ENCODE measurements at regions not wholly inside any gene's neighbourhood (a gene's known extent, or its start where the extent isn't known, plus 50 kb on each side); places are given as distances from the start of the nearest gene placed in this dataset.

DNA sequence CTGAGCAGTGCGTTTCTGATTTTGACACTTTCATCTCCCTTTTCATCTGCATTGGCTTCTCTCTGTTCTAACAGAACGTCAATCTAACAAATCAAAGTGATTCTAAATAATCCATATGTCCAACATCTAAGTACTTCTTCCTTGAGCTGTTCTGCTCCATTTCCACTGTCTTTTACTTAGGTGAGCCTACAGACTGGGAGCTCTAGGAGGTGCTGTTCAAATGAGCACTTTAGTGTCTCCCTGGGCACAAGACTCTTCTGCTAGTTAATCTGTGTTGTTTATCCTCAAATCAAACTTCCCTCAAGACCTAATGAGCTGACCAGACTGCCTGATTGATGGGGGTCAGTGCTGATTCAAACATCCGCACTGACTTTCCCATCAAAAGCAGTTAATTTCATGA is 408.1 kb downstream of the WDR72 start:
- H2AFZ ChIP-seq (ENCODE audit: low read depth, low read length), result no peak overlapping the region
- H3K4me3 ChIP-seq (ENCODE audit: low read length), result no peak overlapping the region
- no peaks in the 10 kb centered on the region for H3K9me3 ChIP-seq (ENCODE audit: insufficient read depth, low read length)
- H4K20me1 ChIP-seq (ENCODE audit: insufficient read depth, low read length), result no peaks in the 10 kb centered on the region
- H3K27ac ChIP-seq (ENCODE audit: low read length), result no peak overlapping the region
- H3K4me1 ChIP-seq (ENCODE audit: low read length), result no peaks in the 10 kb centered on the region
- no peaks in the 10 kb centered on the region for H3K79me2 ChIP-seq (ENCODE audit: low read length)
- no peak for TF ChIP-seq EZH2phosphoT487 (IDR thresholded peaks at IDR 0.05; ENCODE audit: low read depth)
- TF ChIP-seq, protein P1, sequence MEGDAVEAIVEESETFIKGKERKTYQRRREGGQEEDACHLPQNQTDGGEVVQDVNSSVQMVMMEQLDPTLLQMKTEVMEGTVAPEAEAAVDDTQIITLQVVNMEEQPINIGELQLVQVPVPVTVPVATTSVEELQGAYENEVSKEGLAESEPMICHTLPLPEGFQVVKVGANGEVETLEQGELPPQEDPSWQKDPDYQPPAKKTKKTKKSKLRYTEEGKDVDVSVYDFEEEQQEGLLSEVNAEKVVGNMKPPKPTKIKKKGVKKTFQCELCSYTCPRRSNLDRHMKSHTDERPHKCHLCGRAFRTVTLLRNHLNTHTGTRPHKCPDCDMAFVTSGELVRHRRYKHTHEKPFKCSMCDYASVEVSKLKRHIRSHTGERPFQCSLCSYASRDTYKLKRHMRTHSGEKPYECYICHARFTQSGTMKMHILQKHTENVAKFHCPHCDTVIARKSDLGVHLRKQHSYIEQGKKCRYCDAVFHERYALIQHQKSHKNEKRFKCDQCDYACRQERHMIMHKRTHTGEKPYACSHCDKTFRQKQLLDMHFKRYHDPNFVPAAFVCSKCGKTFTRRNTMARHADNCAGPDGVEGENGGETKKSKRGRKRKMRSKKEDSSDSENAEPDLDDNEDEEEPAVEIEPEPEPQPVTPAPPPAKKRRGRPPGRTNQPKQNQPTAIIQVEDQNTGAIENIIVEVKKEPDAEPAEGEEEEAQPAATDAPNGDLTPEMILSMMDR (IDR thresholded peaks at IDR 0.05; ENCODE audit: low read depth, low read length), result no peak
- H3K9ac ChIP-seq (ENCODE audit: low read length), result no peak overlapping the region
- no peaks in the 10 kb centered on the region for H3K36me3 ChIP-seq (replicated peaks; ENCODE audit: low read depth, low read length)
- H3K4me2 ChIP-seq (ENCODE audit: low read length), result no peak overlapping the region
- no peaks in the 10 kb centered on the region for H3K27me3 ChIP-seq (ENCODE audit: low read depth, low read length)

GRCh38 chr15:53346583-53346982 is 412.9 kb downstream of the WDR72 start:
- H3K27me3 ChIP-seq (ENCODE audit: low read depth, low read length), result no peaks in the 10 kb centered on the region
- H3K4me3 ChIP-seq (ENCODE audit: low read length), result no peak overlapping the region
- H2AFZ ChIP-seq (ENCODE audit: low read depth, low read length), result no peak overlapping the region
- H3K9me3 ChIP-seq (ENCODE audit: insufficient read depth, low read length), result no peaks in the 10 kb centered on the region
- H4K20me1 ChIP-seq (ENCODE audit: insufficient read depth, low read length), result no peaks in the 10 kb centered on the region
- no peaks in the 10 kb centered on the region for H3K4me1 ChIP-seq (ENCODE audit: low read length)
- H3K27ac ChIP-seq (ENCODE audit: low read length), result no peak overlapping the region
- TF ChIP-seq, protein P1 (IDR thresholded peaks at IDR 0.05; ENCODE audit: low read depth, low read length), result no peak
- TF ChIP-seq EZH2phosphoT487 (IDR thresholded peaks at IDR 0.05; ENCODE audit: low read depth), result no peak
- no peaks in the 10 kb centered on the region for H3K79me2 ChIP-seq (ENCODE audit: low read length)
- H3K9ac ChIP-seq (ENCODE audit: low read length), result no peak overlapping the region
- H3K36me3 ChIP-seq (replicated peaks; ENCODE audit: low read depth, low read length), result no peaks in the 10 kb centered on the region
- H3K4me2 ChIP-seq (ENCODE audit: low read length), result no peak overlapping the region

DNA sequence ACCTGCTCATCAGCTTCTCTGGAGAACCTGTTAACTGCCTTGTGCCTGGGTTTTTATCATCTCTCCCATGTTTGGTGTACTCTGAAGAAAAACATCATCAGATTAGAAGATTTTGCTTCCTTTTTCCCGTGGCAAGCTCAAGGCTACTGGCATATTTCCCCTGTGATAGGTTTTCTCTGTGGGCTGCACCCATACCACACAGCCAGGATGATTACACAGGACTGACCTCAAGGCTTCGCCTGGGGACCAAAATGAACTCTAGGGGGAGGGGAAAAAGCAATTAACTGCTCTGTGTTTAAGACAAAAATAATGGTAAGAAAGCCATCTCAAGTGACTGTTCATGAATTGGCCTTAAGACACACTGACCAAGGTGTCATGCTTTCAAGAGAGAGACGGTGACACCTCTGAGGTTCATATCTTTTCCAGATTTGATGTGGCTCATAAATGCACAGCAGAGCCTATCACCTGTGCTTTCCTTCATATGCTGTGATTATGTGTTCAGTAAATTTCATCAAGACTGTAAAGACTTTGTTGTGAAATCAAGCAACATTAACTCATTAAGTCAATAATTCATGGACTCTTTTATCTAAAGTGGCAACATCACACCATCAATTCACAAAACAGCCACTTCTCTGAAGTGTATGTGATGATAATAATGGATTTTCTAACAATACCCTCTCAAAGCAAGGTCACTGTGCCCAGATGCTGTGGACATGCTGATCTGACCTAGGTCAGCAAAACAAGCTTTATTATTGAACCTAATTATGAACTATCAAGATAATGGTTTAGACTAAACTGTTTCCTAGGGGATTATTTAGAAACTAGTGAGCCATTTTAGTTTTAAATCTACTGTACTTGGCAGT is 427.9 kb downstream of the WDR72 start:
- no peak for TF ChIP-seq EZH2phosphoT487 (IDR thresholded peaks at IDR 0.05; ENCODE audit: low read depth)
- TF ChIP-seq, protein P1 (IDR thresholded peaks at IDR 0.05; ENCODE audit: low read depth, low read length), result no peak
- no peak overlapping the region for H3K27ac ChIP-seq (ENCODE audit: low read length)

DNA sequence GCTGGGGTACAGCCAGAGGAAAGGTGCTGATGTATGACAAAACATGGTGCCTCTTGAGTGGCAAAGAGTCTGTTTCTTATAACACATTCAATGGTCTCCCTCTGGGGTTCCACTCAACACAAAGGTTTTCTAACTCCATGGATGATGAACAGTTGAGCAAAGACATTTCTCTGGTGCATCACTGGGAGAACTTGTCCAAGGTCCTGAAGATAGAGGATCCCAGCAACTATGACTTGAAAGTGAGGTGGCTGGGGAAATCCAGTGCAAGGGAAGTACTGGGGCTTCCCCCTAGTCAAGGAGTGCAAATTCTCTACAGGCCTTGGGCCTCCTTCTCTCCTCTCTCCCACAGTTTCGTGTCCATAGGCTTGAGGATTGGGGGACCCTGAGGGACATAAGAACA is 431.1 kb downstream of the WDR72 start:
- TF ChIP-seq, protein P1 (IDR thresholded peaks at IDR 0.05; ENCODE audit: low read depth, low read length), result no peak
- TF ChIP-seq EZH2phosphoT487 (IDR thresholded peaks at IDR 0.05; ENCODE audit: low read depth), result no peak
- no peaks in the 10 kb centered on the region for H4K20me1 ChIP-seq (ENCODE audit: insufficient read depth, low read length)
- H3K79me2 ChIP-seq (ENCODE audit: low read length), result no peaks in the 10 kb centered on the region
- no peak overlapping the region for H2AFZ ChIP-seq (ENCODE audit: low read depth, low read length)
- H3K4me1 ChIP-seq (ENCODE audit: low read length), result no peaks in the 10 kb centered on the region
- no peaks in the 10 kb centered on the region for H3K36me3 ChIP-seq (replicated peaks; ENCODE audit: low read depth, low read length)
- H3K4me2 ChIP-seq (ENCODE audit: low read length), result no peak overlapping the region
- no peak overlapping the region for H3K27ac ChIP-seq (ENCODE audit: low read length)
- peaks cover 2% of the 10 kb centered on the region; the same call in 1 of the 2 replicates for H3K27me3 ChIP-seq (ENCODE audit: low read depth, low read length)
- no peaks in the 10 kb centered on the region for H3K9me3 ChIP-seq (ENCODE audit: insufficient read depth, low read length)
- H3K9ac ChIP-seq (ENCODE audit: low read length), result no peak overlapping the region
- H3K4me3 ChIP-seq (ENCODE audit: low read length), result no peak overlapping the region

More for the DNA sequence above, 427.9 kb downstream of the WDR72 start:
- Histone ChIP-seq H2AFZ (ENCODE audit: low read depth, low read length) (no peak overlapping the region), H3K79me2 (ENCODE audit: low read length) (no peaks in the 10 kb centered on the region), H3K4me1 (ENCODE audit: low read length) (no peaks in the 10 kb centered on the region), H3K36me3 (replicated peaks; ENCODE audit: low read depth, low read length) (no peaks in the 10 kb centered on the region), H3K9me3 (ENCODE audit: insufficient read depth, low read length) (no peaks in the 10 kb centered on the region), H3K9ac (ENCODE audit: low read length) (no peak overlapping the region), H4K20me1 (ENCODE audit: insufficient read depth, low read length) (no peaks in the 10 kb centered on the region), H3K4me2 (ENCODE audit: low read length) (no peak overlapping the region), H3K4me3 (ENCODE audit: low read length) (no peak overlapping the region), H3K27me3 (ENCODE audit: low read depth, low read length) (peaks cover 2% of the 10 kb centered on the region; the same call in 1 of the 2 replicates)
